ENCODE measurements at regions not wholly inside any gene's neighbourhood (a gene's known extent, or its start where the extent isn't known, plus 50 kb on each side); places are given as distances from the start of the nearest gene placed in this dataset.

DNA sequence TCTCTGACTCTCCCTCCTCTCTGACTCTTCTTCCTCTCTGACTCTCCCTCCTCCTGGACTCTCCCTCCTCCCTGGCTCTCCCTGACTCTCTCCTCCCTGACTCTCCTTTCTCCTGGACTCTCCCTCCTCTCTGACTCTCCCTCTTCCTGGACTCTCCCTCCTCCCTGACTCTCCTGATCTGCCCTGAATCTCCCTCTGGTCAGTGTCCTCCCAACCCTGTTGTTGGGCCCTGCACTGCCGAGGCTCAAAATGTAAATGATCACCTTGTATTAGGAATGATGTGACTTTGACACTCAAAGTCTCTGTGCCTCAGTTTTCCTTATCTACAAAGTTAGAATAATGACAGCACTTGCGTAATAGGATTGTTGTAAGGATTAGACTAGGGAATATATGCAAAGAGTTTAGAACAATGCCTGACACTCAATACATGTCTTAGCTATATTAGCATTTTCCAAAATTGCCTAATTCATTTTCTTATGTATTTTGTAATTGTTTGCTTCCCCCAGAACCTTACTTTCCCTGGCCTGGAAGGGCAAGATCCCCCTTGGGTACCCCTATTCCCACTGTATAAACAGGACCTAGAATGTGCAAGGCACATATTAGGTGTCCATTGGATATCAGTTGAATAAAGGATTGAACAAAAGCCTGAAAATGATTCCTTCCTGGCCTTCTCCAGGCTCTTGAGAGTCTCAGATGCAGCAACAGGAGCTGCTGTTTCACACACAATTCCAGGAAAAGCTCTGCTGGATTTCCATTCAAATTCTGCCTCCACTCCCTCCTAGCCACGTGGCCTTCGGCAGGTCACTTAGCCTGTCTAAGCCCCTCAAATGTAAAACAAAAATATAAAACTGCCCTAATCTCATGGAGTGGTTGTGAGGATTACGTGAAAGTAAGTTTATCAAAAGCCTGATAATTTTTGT, 170.1 kb downstream of the INHBB start:
- Histone ChIP-seq H3K4me1 (ENCODE audit: low read length) (no peaks in the 10 kb centered on the region), H3K9me3 (ENCODE audit: low read length) (no peaks in the 10 kb centered on the region), H3K9me2 (replicated peaks; ENCODE audit: insufficient read depth, low read length) (no peaks in the 10 kb centered on the region), H3K79me2 (ENCODE audit: low read length) (no peaks in the 10 kb centered on the region), H3K4me2 (ENCODE audit: low read depth, low read length, poor library complexity, severe bottlenecking) (no peak overlapping the region), H4K20me1 (ENCODE audit: insufficient read depth, low read depth, low read length) (no peaks in the 10 kb centered on the region), H3K4me3 (ENCODE audit: low read length) (no peak overlapping the region), H3K9ac (ENCODE audit: low read length) (no peak overlapping the region), H3K27me3 (ENCODE audit: low read length) (no peaks in the 10 kb centered on the region), H2AFZ (ENCODE audit: low read length) (no peak overlapping the region), H3K27ac (ENCODE audit: low read length) (no peak overlapping the region), H3K36me3 (ENCODE audit: insufficient read depth, low read length) (no peaks in the 10 kb centered on the region)
- DNase-seq: no peak

- no peak overlapping the region for H2AFZ ChIP-seq (ENCODE audit: low read length)
- no peaks in the 10 kb centered on the region for H3K9me2 ChIP-seq (replicated peaks; ENCODE audit: insufficient read depth, low read length)
- no peak overlapping the region for H3K4me3 ChIP-seq (ENCODE audit: low read length)
- H3K9ac ChIP-seq (ENCODE audit: low read length): no peak overlapping the region
- no peaks in the 10 kb centered on the region for H3K9me3 ChIP-seq (ENCODE audit: low read length)
- no peaks in the 10 kb centered on the region for H3K27me3 ChIP-seq (ENCODE audit: low read length)
- H3K79me2 ChIP-seq (ENCODE audit: low read length): no peaks in the 10 kb centered on the region
- H3K4me2 ChIP-seq (ENCODE audit: low read depth, low read length, poor library complexity, severe bottlenecking): no peak overlapping the region
- H4K20me1 ChIP-seq (ENCODE audit: insufficient read depth, low read depth, low read length): no peaks in the 10 kb centered on the region
- H3K27ac ChIP-seq (ENCODE audit: low read length): no peak overlapping the region
- no peaks in the 10 kb centered on the region for H3K36me3 ChIP-seq (ENCODE audit: insufficient read depth, low read length)
- no peaks in the 10 kb centered on the region for H3K4me1 ChIP-seq (ENCODE audit: low read length)
- DNase-seq: no peak
These were observed 170.9 kb downstream of the INHBB start for GRCh38 chr2:120516679-120517314.

- no peak overlapping the region for H3K27ac ChIP-seq (ENCODE audit: low read length)
- no peaks in the 10 kb centered on the region for H3K36me3 ChIP-seq (ENCODE audit: insufficient read depth, low read length)
- no peaks in the 10 kb centered on the region for H3K79me2 ChIP-seq (ENCODE audit: low read length)
- no peak overlapping the region for H2AFZ ChIP-seq (ENCODE audit: low read length)
- DNase-seq: no peak
- no peaks in the 10 kb centered on the region for H3K27me3 ChIP-seq (ENCODE audit: low read length)
- no peak overlapping the region for H3K4me2 ChIP-seq (ENCODE audit: low read depth, low read length, poor library complexity, severe bottlenecking)
- no peaks in the 10 kb centered on the region for H3K9me2 ChIP-seq (replicated peaks; ENCODE audit: insufficient read depth, low read length)
- H4K20me1 ChIP-seq (ENCODE audit: insufficient read depth, low read depth, low read length): no peaks in the 10 kb centered on the region
- H3K4me3 ChIP-seq (ENCODE audit: low read length): no peak overlapping the region
- no peaks in the 10 kb centered on the region for H3K9me3 ChIP-seq (ENCODE audit: low read length)
- no peaks in the 10 kb centered on the region for H3K4me1 ChIP-seq (ENCODE audit: low read length)
- H3K9ac ChIP-seq (ENCODE audit: low read length): no peak overlapping the region
These were observed 172.0 kb downstream of the INHBB start for GRCh38 chr2:120517751-120518469.

GRCh38 chr2:120518819-120519218, 172.9 kb downstream of the INHBB start:
- Histone ChIP-seq H2AFZ (ENCODE audit: low read length) (no peak overlapping the region), H3K27ac (ENCODE audit: low read length) (no peak overlapping the region), H4K20me1 (ENCODE audit: insufficient read depth, low read depth, low read length) (no peaks in the 10 kb centered on the region), H3K27me3 (ENCODE audit: low read length) (no peaks in the 10 kb centered on the region), H3K36me3 (ENCODE audit: insufficient read depth, low read length) (no peaks in the 10 kb centered on the region), H3K4me3 (ENCODE audit: low read length) (no peak overlapping the region), H3K9me2 (replicated peaks; ENCODE audit: insufficient read depth, low read length) (no peaks in the 10 kb centered on the region), H3K4me2 (ENCODE audit: low read depth, low read length, poor library complexity, severe bottlenecking) (no peak overlapping the region), H3K79me2 (ENCODE audit: low read length) (no peaks in the 10 kb centered on the region), H3K4me1 (ENCODE audit: low read length) (no peaks in the 10 kb centered on the region), H3K9me3 (ENCODE audit: low read length) (no peaks in the 10 kb centered on the region), H3K9ac (ENCODE audit: low read length) (no peak overlapping the region)
- no peak for DNase-seq

- Histone ChIP-seq H3K27me3 (ENCODE audit: low read length) (no peaks in the 10 kb centered on the region), H4K20me1 (ENCODE audit: insufficient read depth, low read depth, low read length) (no peaks in the 10 kb centered on the region), H3K4me3 (ENCODE audit: low read length) (no peak overlapping the region), H3K4me1 (ENCODE audit: low read length) (no peaks in the 10 kb centered on the region), H3K9me2 (replicated peaks; ENCODE audit: insufficient read depth, low read length) (no peaks in the 10 kb centered on the region), H3K9me3 (ENCODE audit: low read length) (no peaks in the 10 kb centered on the region), H3K4me2 (ENCODE audit: low read depth, low read length, poor library complexity, severe bottlenecking) (no peak overlapping the region), H3K36me3 (ENCODE audit: insufficient read depth, low read length) (no peaks in the 10 kb centered on the region), H3K79me2 (ENCODE audit: low read length) (no peaks in the 10 kb centered on the region), H3K27ac (ENCODE audit: low read length) (no peak overlapping the region), H2AFZ (ENCODE audit: low read length) (no peak overlapping the region), H3K9ac (ENCODE audit: low read length) (no peak overlapping the region)
- no peak for DNase-seq
These were observed 173.5 kb downstream of the INHBB start for GRCh38 chr2:120519469-120519868.

DNA sequence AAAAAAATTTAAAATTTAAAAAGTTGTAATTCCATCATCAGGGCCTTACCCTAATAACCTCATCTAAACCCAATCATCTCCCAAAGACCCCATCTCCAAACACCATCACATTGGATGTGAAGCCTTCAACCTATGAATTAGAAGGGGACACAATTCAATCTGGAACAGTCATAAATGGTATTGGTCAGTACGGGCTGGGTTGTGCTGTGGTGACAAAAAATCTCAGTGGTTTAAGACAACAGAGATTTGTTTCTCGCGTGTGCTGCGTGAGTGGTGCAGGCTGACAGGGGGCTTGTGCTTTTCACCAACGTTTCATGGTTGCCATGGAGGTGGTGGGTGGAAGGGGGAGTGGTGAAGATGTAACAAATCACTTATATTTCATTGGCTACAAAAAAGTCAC, 174.5 kb downstream of the INHBB start:
- DNase-seq: no peak
- Histone ChIP-seq H3K9me2 (replicated peaks; ENCODE audit: insufficient read depth, low read length) (no peaks in the 10 kb centered on the region), H3K36me3 (ENCODE audit: insufficient read depth, low read length) (no peaks in the 10 kb centered on the region), H3K27me3 (ENCODE audit: low read length) (no peaks in the 10 kb centered on the region), H4K20me1 (ENCODE audit: insufficient read depth, low read depth, low read length) (no peaks in the 10 kb centered on the region), H3K9me3 (ENCODE audit: low read length) (no peaks in the 10 kb centered on the region), H3K4me3 (ENCODE audit: low read length) (no peak overlapping the region), H3K9ac (ENCODE audit: low read length) (no peak overlapping the region), H3K79me2 (ENCODE audit: low read length) (no peaks in the 10 kb centered on the region), H3K4me2 (ENCODE audit: low read depth, low read length, poor library complexity, severe bottlenecking) (no peak overlapping the region), H3K4me1 (ENCODE audit: low read length) (no peaks in the 10 kb centered on the region), H3K27ac (ENCODE audit: low read length) (no peak overlapping the region), H2AFZ (ENCODE audit: low read length) (no peak overlapping the region)

DNA sequence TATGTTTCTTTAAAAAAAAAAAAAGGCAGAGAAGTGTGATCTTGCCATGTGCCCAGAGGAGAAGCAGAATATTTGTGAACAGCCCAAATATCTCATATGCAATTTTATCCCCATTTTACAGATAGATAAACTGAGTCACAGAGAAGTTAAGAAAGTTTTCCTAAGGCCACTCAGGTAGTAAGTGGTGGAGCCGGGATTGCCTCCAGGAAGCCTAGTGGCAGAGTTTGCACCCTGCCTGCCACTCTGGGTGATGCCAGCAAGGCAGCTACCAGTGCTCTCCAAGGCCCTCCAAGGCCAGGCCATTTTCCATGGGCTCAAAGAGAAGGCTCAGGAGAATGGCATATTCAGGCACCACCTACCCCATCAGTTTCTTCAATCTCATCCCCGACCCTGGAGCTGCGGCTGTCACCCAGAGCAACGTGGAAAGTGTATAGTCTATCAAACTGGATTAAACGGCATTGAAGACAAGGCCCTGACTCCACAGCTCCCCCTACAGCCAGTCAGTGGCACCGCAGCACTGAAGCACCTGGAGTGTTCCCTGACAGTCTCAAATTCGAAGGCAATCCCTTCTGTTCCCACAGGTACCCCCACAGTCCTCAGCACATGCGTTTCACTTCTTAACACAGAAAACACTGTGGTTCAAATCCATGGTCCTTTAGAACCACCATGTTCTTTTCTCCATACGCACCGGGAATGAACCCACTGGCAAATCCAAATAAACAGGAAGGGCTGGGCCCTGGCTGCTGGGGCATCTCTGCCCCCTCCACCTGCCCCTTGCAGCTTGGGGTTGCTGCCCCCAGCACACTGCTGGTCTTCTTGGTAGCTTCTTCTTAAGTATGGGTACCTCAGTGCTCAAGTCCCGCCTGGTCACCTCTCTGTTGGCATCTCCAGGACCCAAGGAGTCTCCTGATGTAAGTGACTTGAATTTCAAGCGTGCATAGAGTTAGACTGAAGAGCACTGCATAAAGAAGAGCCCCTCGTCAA, 175.3 kb downstream of the INHBB start:
- Histone ChIP-seq H3K9ac (ENCODE audit: low read length) (no peak overlapping the region), H3K79me2 (ENCODE audit: low read length) (no peaks in the 10 kb centered on the region), H3K36me3 (ENCODE audit: insufficient read depth, low read length) (no peaks in the 10 kb centered on the region), H2AFZ (ENCODE audit: low read length) (no peak overlapping the region), H3K27ac (ENCODE audit: low read length) (no peak overlapping the region), H3K4me2 (ENCODE audit: low read depth, low read length, poor library complexity, severe bottlenecking) (no peak overlapping the region), H4K20me1 (ENCODE audit: insufficient read depth, low read depth, low read length) (no peaks in the 10 kb centered on the region), H3K27me3 (ENCODE audit: low read length) (no peaks in the 10 kb centered on the region), H3K4me3 (ENCODE audit: low read length) (no peak overlapping the region), H3K4me1 (ENCODE audit: low read length) (no peaks in the 10 kb centered on the region), H3K9me2 (replicated peaks; ENCODE audit: insufficient read depth, low read length) (no peaks in the 10 kb centered on the region), H3K9me3 (ENCODE audit: low read length) (no peaks in the 10 kb centered on the region)
- peak; percentile 85 for DNase-seq

Measured in Karpas-422 (cell line).